ENCODE measurements at regions not wholly inside any gene's neighbourhood (a gene's known extent, or its start where the extent isn't known, plus 50 kb on each side); places are given as distances from the start of the nearest gene placed in this dataset.

GRCh38 chr22:49427941-49428340 is 399.7 kb downstream of the BRD1 start:
- no peak for DNase-seq

GRCh38 chr22:49427341-49427740 is 400.3 kb downstream of the BRD1 start:
- no peak for DNase-seq

- DNase-seq = no peak
These were observed 400.9 kb downstream of the BRD1 start for GRCh38 chr22:49426618-49427266.

DNA sequence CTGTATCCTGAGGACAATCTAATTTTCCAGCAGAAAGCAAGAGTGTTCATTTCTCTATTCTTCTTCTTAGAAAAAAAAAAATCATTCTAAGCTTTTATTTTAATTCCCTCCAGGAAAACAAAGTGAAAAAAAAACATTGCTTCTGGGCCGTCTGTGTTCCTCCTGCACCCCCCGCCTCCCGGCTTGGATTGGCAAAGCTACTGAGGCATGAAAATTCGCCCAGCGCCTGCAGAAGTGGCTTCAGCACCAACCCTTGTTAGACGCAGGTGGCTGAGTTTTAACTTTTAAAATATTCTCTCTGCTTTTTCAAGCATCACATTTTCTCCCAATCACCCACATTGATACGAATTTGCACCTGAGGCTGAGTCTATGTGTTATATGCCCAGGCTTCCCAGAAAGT is 401.6 kb downstream of the BRD1 start:
- DNase-seq = no peak

DNA sequence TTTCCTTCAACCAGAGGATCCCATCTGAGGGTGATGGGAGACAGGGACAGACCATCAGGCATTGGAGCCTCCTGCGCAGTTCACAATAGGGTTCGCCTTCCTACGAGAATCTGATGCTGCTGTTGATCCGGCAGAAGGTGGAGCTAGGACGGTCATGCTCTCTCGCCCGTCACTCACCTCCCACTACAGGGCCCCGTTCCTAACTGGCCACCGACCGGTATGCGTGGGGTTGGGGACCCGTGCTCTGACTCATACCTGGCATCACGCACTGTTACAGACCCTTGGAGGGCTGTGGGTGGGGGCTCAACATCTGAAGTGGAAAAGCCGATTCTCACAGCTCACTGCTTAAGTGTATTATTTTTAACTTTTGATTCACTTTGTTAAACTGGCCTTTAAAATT is 402.3 kb downstream of the BRD1 start:
- no peak for DNase-seq

DNA sequence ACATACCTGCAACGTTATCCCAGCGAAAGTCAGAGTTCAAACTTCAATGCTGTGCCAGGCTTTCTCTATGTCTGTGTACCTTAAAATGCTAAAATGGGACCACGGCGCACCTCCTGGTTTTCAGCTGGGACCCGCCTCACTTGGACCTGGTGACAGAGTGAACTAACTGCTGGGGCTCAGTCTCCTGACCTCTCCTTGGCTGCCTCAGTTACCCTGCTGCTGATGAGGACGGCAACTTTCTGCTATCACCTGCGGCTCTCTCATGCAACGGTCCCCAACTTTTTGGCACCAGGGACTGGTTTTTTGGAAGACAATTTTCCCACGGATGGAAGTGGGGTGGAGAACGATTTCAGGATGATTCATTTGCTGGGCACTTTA is 402.8 kb downstream of the BRD1 start:
- DNase-seq = no peak

DNA sequence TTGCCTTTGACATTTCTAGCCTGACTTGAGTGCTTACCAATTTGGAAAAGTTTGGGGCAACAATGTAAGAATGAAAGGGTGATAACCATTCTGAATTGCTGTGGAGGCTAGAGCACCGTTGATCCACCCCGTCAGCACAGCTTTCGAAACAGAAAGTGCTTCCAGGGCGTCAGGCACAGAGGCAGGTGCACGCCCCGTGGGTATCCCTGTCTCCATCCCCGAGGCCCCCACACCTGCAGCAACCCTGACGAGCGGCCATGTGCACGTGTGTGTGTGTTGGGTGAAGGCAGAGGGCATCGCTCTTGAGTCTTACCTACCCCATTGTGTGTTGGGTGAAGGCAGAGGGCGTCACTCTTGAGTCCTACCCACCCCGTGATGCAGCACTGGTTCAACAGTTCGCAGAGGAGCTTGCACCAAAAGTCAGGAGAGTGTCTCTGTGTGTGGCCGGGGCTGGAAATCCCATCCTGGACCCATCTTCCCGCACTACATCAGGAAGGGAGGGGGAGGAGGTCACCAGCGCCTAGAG is 404.5 kb downstream of the BRD1 start:
- DNase-seq = no peak

DNA sequence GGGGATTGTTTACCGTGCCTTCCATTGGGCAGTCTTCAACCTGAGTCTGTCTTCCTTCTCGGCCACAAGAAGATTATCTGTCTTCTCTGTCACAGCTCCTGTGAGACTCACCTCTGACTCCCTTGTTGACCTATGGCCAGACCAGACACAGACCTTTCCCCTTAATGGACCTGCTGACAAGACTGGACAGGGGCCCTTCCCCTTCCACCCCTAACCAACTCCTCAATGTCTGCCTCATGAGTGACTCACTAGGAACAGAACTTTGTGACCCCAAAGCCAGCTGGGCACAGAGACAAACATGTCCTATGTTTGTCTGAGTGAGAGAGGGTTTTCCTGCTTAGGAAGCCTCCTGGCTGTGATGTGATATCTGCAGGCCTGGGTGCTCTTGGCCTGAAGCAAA is 405.0 kb downstream of the BRD1 start:
- DNase-seq = no peak

GRCh38 chr22:49420651-49421050 is 407.0 kb downstream of the BRD1 start:
- DNase-seq = no peak

- no peak for DNase-seq
These were observed 408.0 kb downstream of the BRD1 start for GRCh38 chr22:49419661-49420060.

DNA sequence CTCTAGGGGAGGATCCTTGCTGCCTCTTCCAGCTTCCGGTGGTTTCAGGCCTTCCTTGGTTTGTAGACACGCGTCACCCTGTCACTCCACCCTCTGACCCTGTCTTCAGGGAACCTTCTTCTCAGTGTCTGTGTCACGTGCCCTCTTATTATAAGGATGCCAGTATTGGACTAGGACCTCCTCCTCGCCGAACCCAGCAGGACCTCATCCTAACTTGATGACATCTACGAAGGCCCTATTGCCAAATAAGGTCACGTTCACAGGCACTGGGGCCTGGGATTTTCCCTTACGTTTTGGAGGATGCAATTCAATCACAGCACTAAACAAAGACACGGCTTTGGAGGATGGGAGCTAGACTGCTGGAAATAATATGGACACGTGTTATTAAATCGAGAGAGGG is 408.7 kb downstream of the BRD1 start:
- DNase-seq = no peak

DNA sequence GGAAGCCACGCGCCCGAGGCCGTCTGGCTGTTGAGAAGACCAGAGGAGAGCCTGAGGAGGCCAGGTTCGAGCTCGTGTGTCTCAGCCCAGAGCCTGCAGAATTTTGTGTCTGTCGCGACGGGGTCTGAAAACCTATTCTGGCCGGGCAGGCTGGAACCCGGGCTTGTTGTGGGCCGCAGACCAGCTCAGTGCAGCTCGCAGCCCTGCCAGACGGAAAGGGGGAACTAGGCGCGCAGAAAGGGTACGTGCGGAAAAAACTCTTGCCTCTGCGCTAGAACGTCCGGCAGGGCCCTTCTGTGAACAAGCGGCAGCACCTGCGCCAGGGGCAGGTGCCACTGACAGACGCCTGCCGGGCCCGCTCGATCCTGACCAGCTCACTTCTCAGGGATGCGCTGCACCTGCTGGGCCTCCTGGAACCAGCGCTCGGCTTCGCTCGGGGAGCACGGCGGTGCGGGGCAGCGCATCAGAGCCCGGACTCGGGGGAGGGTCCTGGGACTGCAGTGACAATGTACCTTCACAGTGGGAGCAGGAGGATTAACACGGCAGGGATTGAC is 409.3 kb downstream of the BRD1 start:
- no peak for DNase-seq

GRCh38 chr22:49417833-49418232 is 409.8 kb downstream of the BRD1 start:
- DNase-seq = no peak

GRCh38 chr22:49417326-49417725 is 410.3 kb downstream of the BRD1 start:
- no peak for DNase-seq

DNA sequence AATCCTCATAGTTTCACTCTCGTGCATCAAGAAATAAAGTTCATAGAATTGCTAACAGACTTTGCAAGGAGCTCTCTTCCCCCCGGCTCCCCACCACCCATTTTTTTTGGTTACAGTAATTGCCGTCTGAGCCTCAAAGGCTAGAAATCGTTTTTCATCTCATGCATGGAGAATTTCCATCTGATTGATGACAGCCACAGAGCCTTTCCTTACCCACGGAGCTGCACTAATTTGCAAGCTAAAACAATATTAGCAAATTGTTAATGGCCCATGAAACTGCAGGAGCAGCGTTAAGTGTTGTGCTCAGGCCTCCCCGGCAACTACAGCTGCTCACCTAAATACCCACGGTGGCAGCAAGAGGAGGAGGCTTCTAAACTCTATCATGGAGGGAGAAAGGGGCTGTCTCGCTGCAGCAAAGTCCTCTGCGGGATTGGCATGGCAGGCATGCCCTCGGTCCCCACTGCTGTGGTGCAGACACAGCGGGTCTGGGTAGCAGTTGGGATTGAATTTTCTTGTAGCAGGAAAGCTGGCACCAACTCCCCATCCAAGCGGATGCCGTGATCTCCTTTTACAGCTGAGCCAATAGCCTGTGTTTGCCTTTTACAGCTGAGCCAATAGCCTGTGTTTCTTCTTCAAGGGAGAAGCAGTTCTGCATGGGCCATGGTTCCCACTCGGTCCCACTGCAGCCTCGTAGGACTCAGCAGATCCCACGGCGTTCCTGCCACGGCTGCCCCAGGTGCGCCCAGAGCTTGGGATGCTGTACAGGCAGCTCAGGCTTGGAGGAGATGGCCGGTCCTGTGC is 412.3 kb downstream of the BRD1 start:
- DNase-seq = no peak

DNA sequence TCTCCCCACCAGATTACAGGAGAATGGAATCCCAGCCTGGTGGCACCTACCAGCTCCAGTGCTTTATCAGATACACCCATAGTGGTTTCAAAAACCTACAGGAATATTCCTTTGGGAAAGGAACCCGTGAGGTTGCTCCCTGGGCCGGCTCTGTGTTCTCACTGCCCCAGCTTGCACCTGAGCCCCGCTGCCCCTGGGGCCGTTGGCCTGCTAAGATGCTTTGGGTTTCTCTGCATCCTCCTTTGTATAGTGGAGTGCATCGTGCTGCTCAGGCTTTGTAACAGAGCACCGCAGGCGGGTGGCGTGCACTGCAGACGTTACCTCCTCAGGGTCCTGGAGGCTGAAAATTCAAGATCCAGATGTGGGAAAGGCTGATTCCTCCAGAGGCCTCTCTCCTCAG is 414.1 kb downstream of the BRD1 start:
- DNase-seq = no peak

DNA sequence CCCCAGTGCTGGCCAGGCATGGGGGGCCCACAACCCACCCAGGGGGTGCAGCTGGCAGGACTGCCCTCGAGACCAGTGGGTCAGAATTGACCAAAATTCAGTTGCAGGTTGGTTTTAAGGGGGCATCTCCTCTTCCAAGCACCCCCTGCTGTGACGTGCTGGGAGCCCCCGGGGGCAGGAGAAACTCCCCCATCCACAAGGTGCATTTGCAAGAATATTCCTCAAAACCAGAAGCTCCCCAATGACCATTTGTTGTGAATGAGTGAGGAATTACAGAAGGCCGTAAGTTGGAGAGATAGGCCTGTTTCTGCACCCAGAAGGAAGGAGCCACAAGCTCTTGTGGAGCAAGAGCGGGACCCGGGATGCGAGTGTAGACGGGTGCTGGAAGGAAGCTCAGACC is 414.5 kb downstream of the BRD1 start:
- DNase-seq = no peak

DNA sequence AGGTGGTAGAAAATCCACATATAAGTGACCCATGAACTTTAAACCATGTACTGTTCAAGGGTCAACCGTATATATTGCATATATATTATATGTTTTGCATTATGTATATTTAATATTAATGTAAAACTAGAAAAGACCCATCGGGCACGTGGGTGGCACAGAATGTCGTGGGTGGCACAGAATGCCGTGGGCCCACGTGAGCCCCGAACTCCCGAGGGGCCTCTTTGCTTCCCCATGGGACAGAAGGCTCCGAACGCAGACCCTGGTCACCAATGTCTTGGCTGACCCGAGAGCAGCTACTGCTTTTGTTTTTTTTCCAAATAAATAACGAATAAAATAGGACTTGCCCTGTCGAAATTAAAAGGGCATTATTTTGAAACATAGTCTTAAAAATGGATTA is 415.4 kb downstream of the BRD1 start:
- no peak for DNase-seq

DNA sequence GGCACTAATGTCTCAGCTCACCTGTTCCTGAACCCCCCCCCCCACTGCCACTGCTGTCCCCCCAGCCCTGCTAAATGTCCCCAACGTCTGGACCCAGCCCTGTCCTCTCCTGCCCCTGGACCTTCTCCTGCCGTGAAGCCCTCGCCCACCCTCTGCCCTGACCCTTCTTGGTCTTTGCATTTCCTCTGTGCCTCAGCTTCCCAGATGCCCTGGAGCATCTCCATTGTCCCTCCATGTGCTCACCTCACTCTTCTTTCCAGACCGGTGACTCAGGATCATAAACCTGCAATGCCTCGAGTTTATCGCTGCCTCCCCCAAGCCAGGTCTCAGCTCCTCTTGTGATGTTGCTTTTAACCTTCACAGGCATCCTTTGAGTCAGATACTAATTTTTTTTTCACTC is 416.4 kb downstream of the BRD1 start:
- DNase-seq = no peak

DNA sequence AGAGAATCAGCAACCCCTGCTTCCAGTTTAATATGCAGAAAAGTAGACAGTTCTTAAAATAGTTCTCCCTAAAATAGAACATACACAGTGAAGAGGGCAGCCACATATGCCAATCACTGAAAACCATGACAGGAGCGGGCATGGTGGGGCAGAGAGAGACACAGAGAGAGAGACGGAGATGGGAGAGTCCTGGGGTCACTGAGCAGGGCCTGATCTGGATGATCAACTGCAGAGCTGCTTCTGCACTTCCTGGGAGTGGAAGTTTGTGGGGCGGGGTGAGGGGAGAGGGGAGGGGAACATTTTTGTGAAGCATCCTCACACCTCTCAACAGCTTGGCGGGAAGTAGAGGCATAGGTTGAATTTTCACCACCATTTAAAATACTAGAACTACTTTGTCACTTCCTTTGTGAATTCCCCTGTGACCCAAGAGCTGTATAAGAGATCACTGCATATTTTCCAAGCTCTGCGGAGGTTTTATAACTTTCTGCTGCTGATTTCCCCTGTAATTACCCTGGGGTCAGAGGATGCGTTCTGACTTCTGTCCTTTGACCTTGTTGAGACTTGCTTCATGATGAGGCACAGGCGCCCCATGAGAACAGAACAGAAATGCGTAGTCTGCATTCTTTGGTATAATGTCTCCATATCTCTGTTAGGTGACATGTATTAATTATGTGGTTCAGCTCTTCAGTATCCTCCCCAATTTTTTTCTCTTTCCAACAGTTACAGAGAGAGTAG is 419.4 kb downstream of the BRD1 start:
- DNase-seq = no peak

GRCh38 chr22:49406879-49407587 is 420.6 kb downstream of the BRD1 start:
- DNase-seq = no peak

DNA sequence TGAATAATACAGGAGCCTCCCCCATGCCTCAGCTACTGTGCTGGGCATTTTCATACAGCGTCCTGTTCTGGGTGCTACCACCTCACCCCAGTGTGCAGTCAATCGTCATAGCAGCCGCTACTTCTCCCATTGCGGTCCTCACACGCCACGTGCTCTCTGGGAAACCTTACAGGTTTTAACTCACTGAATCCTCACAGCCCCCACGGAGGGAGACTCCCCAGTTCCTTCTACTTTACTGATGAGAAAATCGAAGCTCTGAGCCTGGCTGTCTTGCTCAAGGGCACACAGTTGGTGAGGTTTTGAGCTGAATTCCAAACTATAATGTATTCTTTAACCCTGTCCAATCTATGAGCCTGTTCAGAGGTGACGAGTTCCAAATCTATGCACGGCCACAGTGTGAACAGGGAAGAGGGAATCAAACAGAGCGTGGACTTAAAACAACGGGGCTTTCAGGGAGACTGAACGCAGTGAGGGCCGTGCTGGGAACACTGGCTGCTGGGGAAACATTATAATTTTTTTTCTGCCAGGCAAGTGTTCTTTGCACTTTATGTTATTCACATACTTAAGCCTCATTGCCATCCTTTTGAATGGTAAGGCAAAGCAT is 421.5 kb downstream of the BRD1 start:
- no peak for DNase-seq

All from hematopoietic multipotent progenitor cell treated with erythropoietin and hydrocortisone succinate and interleukin-3 and kit ligand, for 6 days (in vitro differentiated cells).